OCI-LY1 (cell line): ENCODE measurements at regions not wholly inside any gene's neighbourhood (a gene's known extent, or its start where the extent isn't known, plus 50 kb on each side); places are given as distances from the start of the nearest gene placed in this dataset.

Source experiments
- H2AFZ ChIP-seq: fragments of 200-600 bp; sonication (generic), shearing (Covaris generic); 2 replicates; pipeline ENCODE4 v1.6.0; 2014; ENCODE audit warnings: antibody characterized with exemption, mild to moderate bottlenecking, low read length
- H3F3A ChIP-seq: fragments of 200-600 bp; sonication (generic), shearing (Covaris generic); 2 replicates; pipeline ENCODE4 v1.6.0; 2014; ENCODE audit warnings: mild to moderate bottlenecking, antibody characterized with exemption, low read length, moderate library complexity; ENCODE audit not compliant: insufficient read depth
- H3K27ac ChIP-seq: fragments of 200-600 bp; sonication (generic); 2 replicates; pipeline ENCODE4 v1.5.1; 2014; ENCODE audit warnings: low read length, mixed run types, mild to moderate bottlenecking, low read depth; ENCODE audit not compliant: poor library complexity, severe bottlenecking
- H3K27me3 ChIP-seq: fragments of 200-600 bp; sonication (generic); 2 replicates; pipeline ENCODE4 v1.6.0; 2014; ENCODE audit warnings: antibody characterized with exemption, mild to moderate bottlenecking, low read length, moderate library complexity; ENCODE audit not compliant: insufficient read depth
- H3K36me3 ChIP-seq: fragments of 200-600 bp; sonication (generic); 2 replicates; pipeline ENCODE4 v1.6.1; 2014; ENCODE audit warnings: mild to moderate bottlenecking, antibody characterized with exemption, low read length, moderate library complexity, mixed read lengths; ENCODE audit not compliant: insufficient read depth
- H3K4me1 ChIP-seq: fragments of 200-600 bp; sonication (generic); 2 replicates; pipeline ENCODE4 v1.5.1; 2014; ENCODE audit warnings: mild to moderate bottlenecking, low read length, moderate library complexity; ENCODE audit not compliant: insufficient read depth, severe bottlenecking
- H3K4me2 ChIP-seq: fragments of 200-600 bp; sonication (generic), shearing (Covaris generic); 2 replicates; pipeline ENCODE4 v1.6.1; 2014; ENCODE audit warnings: low read length
- H3K4me3 ChIP-seq: fragments of 200-600 bp; sonication (generic); 2 replicates; pipeline ENCODE4 v1.5.1; 2014; ENCODE audit warnings: low read length, low read depth, mild to moderate bottlenecking, mixed read lengths; ENCODE audit not compliant: poor library complexity, severe bottlenecking
- H3K79me2 ChIP-seq: fragments of 200-600 bp; shearing (Covaris generic); 2 replicates; pipeline ENCODE4 v1.6.1; 2016; ENCODE audit warnings: mixed run types, low read length, mixed read lengths; ENCODE audit not compliant: insufficient read depth
- H3K9ac ChIP-seq: fragments of 200-600 bp; sonication (generic), shearing (Covaris generic); 2 replicates; pipeline ENCODE4 v1.6.1; 2014; ENCODE audit warnings: mild to moderate bottlenecking, low read length, mixed read lengths
- H3K9me2 ChIP-seq: fragments of 200-600 bp; sonication (generic), shearing (Covaris generic); 2 replicates; pipeline ENCODE4 v1.6.1; 2014; ENCODE audit warnings: low read depth, mild to moderate bottlenecking, low read length, mixed read lengths
- H3K9me3 ChIP-seq: fragments of 200-600 bp; shearing (Covaris generic); 2 replicates; pipeline ENCODE4 v1.6.1; 2014; ENCODE audit warnings: low read length, mixed read lengths
- H4K20me1 ChIP-seq: fragments of 200-600 bp; sonication (generic), shearing (Covaris generic); 2 replicates; pipeline ENCODE4 v1.6.0; 2016; ENCODE audit warnings: mild to moderate bottlenecking, low read length; ENCODE audit not compliant: insufficient read depth
- EZH2 ChIP-seq: fragments of 200-600 bp; sonication (generic), shearing (Covaris generic); IDR thresholded peaks from 2 replicates; pipeline ENCODE4 v1.8.0; 2017; ENCODE audit warnings: borderline replicate concordance, mixed run types, mild to moderate bottlenecking, antibody characterized with exemption, low read length, moderate library complexity, mixed read lengths
- TF ChIP-seq, protein P1 (sequence below): fragments of 200-600 bp; sonication (generic), shearing (Covaris generic); IDR thresholded peaks from 2 replicates; pipeline ENCODE4 v1.5.1; 2017; ENCODE audit warnings: mild to moderate bottlenecking, antibody characterized with exemption, low read length, moderate library complexity, mixed read lengths

DNA sequence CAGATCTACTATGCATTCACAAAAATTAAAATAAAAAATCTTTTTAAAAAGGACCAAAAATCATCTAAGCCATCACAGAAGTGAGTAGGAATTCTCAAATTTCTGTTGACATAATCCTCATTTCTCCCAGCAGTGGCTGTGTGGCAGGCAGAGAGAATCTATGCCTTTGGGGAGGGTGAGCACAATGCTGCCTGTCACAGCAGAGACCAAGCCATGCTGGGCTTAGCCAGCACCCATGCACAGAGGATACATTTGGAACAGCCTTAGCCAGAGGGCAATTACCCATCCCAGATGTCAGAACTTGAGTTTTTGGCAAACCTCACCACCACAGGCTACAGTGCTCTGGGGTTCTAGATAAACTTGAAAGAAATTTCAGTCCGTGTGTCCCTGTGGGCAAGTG, 1274.8 kb upstream of the ADGRL3 start:
- Histone ChIP-seq H3K4me3 (no peak overlapping the region), H3F3A (no peaks in the 10 kb centered on the region), H2AFZ (no peak overlapping the region), H3K36me3 (no peaks in the 10 kb centered on the region), H3K9me3 (no peaks in the 10 kb centered on the region), H3K9me2 (no peaks in the 10 kb centered on the region), H3K27ac (no peak overlapping the region), H3K4me2 (no peak overlapping the region), H3K4me1 (no peaks in the 10 kb centered on the region), H4K20me1 (no peaks in the 10 kb centered on the region), H3K79me2 (no peaks in the 10 kb centered on the region), H3K27me3 (no peaks in the 10 kb centered on the region), H3K9ac (no peak overlapping the region)
- no peak for TF ChIP-seq EZH2
- TF ChIP-seq, protein P1, sequence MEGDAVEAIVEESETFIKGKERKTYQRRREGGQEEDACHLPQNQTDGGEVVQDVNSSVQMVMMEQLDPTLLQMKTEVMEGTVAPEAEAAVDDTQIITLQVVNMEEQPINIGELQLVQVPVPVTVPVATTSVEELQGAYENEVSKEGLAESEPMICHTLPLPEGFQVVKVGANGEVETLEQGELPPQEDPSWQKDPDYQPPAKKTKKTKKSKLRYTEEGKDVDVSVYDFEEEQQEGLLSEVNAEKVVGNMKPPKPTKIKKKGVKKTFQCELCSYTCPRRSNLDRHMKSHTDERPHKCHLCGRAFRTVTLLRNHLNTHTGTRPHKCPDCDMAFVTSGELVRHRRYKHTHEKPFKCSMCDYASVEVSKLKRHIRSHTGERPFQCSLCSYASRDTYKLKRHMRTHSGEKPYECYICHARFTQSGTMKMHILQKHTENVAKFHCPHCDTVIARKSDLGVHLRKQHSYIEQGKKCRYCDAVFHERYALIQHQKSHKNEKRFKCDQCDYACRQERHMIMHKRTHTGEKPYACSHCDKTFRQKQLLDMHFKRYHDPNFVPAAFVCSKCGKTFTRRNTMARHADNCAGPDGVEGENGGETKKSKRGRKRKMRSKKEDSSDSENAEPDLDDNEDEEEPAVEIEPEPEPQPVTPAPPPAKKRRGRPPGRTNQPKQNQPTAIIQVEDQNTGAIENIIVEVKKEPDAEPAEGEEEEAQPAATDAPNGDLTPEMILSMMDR = no peak

DNA sequence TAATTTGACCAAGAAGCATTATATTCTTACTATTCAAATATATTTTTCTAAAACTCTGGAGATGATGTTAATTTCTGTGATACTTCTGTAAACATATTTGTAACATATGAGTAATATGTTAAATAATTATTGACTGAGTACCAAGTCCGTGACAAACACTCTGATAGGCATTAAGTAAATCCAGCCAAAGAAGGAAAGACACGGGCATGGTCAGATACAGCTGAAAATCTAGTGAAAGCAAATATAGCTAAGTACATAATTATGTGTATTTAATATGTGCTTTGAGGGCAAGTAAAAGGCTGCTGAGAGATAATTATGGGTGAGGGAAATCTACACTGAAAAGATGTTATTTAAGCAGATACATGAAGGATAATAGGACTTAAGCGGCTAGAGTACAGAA, 1263.6 kb upstream of the ADGRL3 start:
- Histone ChIP-seq H2AFZ (no peak overlapping the region), H3K9me2 (no peaks in the 10 kb centered on the region), H3F3A (no peaks in the 10 kb centered on the region), H3K36me3 (no peaks in the 10 kb centered on the region), H3K27me3 (no peaks in the 10 kb centered on the region), H3K4me3 (no peak overlapping the region), H3K9me3 (no peaks in the 10 kb centered on the region), H3K27ac (no peak overlapping the region), H3K4me2 (no peak overlapping the region), H3K4me1 (no peaks in the 10 kb centered on the region), H3K9ac (no peak overlapping the region), H4K20me1 (no peaks in the 10 kb centered on the region), H3K79me2 (no peaks in the 10 kb centered on the region)
- TF ChIP-seq, protein P1 = no peak
- TF ChIP-seq EZH2 = no peak

DNA sequence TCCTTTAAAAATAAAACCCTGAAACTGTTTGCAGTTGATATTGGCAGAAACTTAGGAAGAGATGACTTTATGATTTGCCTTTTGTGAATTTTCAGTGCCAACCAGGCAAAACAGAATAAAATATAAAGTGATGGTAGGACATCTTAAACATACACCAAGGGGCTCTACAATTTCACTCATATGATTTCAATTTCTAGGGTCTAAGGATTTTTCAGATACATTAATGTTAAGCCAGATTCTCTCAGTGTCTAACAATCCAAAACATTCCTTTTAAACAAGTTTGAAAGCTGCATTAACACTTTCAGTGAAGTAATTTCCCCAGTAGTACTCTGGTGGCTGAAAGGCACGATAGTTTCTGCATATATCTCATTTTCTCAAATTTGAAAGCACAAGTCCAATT, 1262.0 kb upstream of the ADGRL3 start:
- no peaks in the 10 kb centered on the region for H4K20me1 ChIP-seq
- no peak overlapping the region for H2AFZ ChIP-seq
- H3K4me1 ChIP-seq = no peaks in the 10 kb centered on the region
- H3K4me2 ChIP-seq = no peak overlapping the region
- no peaks in the 10 kb centered on the region for H3K9me2 ChIP-seq
- no peaks in the 10 kb centered on the region for H3F3A ChIP-seq
- H3K79me2 ChIP-seq = no peaks in the 10 kb centered on the region
- no peaks in the 10 kb centered on the region for H3K36me3 ChIP-seq
- H3K9ac ChIP-seq = no peak overlapping the region
- TF ChIP-seq EZH2 = no peak
- TF ChIP-seq, protein P1 = no peak
- no peak overlapping the region for H3K4me3 ChIP-seq
- H3K27ac ChIP-seq = no peak overlapping the region
- H3K27me3 ChIP-seq = no peaks in the 10 kb centered on the region
- H3K9me3 ChIP-seq = no peaks in the 10 kb centered on the region
